ENCODE measurements at regions not wholly inside any gene's neighbourhood (a gene's known extent, or its start where the extent isn't known, plus 50 kb on each side); places are given as distances from the start of the nearest gene placed in this dataset.

- TF ChIP-seq CTCF (conservative IDR thresholded peaks at IDR 0.05; ENCODE audit: low read length) (no peak), EZH2phosphoT487 (IDR thresholded peaks at IDR 0.05; ENCODE audit: borderline replicate concordance, low read depth, low read length) (no peak)
Observed at GRCh38 chr6:14371530-14371929, 254.0 kb downstream of the CD83 start.
